Left forelimb (tissue), 1 donor: ENCODE measurements at regions not wholly inside any gene's neighbourhood (a gene's known extent, or its start where the extent isn't known, plus 50 kb on each side); places are given as distances from the start of the nearest gene placed in this dataset.

Experiments used
- DNase-seq: peaks from one replicate; pipeline ENCODE4 v3.0.0-alpha.2; 2018; ENCODE audit warnings: low spot score

DNA sequence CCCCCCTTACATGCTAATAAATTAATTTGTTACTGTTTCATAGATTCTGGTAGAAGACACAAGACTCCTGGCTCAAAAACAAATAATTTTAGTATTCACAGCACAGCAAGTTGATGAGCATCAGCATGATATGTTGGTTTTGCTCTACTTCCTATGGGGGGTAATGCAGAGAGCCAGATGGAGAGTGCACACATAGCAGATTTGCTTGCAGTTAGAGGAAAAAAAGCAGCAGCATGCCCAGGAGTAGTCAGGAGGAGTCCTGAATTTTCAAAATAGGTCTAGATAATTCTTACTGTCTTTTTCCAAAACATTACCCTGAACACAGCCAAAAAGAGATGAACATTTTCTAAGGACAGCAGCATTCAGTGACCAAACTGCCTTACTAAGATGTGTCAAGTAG, 261.3 kb downstream of the COX7C start:
- DNase-seq = no peak

DNA sequence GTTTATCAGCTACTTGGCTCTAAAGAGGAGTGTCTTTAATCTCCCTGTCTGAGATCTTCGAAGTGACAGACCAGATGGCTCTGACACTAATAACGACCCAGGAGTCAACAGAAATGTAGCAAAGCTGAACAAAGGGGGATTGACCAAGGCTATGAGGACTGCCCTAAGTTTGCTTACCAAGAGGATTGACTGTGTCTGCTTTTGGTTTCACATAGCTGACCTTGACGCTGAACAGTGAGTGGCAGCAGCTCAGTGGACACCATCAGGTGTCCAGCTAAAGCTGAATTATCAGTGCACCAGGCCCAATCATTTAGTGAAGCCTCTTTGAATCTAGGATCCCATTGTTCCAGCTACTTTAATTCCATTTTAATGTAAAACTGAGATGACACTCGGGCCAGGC, 262.6 kb downstream of the COX7C start:
- no peak for DNase-seq

DNA sequence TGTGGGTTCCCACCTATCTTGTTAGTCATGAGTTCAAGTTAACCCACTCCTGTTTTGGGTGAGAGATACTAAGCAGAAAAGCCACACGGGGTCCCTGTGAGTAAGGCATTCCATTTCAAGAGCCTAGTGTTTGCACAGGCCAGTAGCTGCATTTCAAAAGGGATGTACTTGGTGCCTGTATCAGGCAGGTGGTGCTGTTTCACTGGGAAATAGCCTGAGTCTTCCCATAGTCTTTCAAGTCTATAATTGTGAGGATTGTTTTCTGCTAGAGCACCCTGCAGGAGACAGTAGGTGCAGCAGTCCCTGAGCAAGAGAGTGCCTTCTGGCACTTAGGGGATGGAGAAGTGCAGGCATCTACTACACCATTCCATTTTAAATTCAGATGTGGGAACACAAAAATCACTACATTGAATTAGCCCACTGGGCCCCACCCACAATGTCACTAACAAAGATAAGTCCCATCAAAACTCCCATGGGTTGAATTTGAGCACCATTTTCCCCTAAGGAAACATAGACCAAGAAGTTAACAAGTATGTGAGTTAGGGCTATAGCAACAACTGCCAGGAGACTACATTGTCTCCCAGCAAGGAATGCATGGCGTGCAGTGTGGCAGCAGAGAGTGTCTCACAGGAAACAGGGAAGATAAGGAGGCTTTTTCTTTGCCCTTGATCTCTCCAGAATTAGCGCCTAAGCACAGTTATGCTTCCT, 263.2 kb downstream of the COX7C start:
- no peak for DNase-seq

DNA sequence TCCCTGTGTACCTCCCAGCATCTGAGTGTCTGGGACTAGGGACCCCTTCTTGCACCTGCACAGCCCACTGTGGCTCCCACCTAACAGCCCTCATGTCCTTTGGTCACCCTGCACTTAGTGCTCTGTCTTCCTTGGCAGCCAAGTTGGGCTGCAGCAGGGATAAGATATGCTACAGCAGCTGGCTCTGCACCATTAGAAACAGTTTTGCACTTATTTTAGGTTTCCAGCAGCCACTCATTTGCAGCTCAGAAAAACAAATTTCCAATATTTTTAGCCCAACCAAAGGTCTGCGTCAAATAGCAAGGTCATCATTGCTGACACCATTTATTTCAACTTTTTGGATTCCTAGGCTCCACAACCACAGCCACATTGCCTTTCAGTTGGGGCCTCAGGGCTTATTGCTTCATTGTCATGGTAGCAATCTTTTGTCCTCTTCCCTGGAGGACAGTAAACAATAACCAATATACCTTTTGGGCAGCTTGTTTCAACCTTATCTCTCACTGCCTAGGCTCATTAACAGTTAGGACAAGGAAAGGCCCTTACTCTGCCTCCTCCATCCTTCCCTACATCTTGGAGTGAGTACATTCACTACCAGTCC, 263.9 kb downstream of the COX7C start:
- DNase-seq = no peak

DNA sequence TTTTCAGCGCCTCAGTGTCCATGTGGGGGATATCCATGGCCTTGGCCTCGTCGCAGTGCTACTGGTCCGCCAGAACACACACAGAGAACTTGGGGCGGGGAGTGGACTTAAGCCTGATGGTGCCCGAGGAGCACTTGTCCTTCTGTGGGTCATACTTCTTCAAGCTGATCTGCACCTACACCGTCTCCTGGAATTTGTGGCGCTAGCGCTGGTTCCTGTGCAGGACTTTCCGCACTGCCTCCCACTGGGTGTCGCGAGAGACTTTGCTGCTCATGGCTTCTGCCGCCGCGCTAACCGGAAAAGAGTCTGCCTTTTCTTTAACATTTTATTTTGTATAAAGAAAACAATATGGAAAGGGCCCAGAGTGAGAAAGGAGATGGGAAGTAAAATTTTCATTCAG, 266.9 kb downstream of the COX7C start:
- DNase-seq = no peak

DNA sequence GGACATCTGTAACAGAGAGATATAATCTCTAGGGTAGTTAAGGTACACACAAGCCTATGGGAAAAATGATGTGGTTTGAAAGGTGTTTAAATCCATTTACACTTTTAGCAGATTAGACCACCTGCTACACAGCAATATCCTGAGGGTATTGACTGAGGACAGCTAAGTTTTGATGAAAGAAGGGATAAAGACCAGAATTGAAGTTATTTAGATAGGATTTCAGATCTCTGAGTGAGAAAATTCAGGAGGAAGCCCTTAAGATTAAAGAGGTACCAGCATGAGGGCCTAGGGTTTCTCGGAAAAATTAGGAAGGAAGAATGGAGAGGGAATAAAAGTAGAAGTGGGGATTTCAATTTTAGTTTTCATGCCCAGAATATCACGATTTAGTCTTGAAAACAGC, 267.3 kb downstream of the COX7C start:
- no peak for DNase-seq

DNA sequence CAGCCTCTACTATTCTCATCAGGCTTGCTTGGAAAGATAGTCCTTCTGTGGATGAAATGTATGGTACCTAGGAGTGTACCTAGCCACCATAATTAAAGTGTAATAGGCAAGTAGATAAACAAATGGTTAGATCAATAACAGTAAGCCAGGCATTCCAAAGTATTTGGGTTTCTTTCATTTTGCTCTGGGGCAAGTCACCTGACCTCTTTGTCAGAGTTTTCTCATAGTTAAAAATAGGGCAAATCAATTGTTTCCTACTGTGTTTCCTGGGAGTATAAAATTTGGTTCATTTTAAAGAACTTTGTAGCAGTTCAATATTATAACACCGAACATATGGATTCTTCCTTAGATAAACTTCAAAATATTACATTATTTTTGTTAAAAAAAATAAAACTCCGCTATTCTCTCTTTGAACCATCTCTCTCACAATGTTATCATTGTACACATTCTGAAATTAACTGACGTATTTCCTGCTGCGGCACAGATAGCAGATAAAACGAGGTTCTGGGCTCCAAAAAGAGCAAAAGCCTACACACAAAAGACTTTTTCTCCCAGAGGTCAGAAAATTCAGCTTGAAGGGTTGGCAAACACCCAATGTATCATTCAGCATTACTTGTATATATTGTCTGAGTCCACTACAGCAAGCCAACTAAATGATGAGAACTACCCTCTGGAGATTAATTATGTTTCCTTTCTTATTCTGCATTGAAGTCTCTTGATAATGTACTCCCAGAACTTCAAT, 267.9 kb downstream of the COX7C start:
- DNase-seq = no peak

DNA sequence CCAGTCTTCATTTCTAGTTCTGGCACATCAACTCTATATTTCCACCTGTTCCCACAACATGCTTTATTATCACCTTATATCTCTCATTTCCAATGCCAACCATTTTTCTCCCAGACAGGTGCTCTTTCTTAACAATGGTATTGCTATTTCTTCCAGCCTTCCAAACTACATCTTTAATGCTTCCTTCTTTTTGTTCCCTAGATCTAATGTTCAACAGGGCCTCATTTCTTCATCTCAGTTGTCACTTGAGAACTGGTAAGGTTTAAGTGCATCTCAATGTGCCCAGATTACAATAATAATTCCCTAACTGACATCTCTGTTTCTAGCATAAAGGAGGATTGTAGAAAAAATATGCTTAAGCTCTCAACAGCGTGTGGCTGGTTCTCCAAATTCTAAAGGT, 272.6 kb downstream of the COX7C start:
- no peak for DNase-seq

DNA sequence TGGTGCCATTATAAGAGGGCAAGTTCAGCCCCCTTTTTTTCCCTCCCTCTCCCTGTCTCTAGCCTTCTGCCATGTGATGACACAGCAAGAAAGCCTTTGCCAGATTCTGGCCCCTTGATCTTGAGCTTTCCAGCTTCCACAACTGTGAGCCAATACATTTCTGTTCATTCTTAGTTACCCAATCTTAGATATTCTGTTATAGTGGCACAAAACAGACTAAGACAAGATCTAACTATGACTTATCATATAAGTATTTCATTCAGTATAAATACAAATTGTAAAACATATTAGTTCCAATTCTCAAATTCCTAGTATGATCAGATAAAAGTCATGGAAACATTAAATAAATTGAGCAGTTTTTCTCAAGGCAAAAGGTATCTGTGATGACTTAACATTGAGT, 276.3 kb downstream of the COX7C start:
- DNase-seq = no peak

DNA sequence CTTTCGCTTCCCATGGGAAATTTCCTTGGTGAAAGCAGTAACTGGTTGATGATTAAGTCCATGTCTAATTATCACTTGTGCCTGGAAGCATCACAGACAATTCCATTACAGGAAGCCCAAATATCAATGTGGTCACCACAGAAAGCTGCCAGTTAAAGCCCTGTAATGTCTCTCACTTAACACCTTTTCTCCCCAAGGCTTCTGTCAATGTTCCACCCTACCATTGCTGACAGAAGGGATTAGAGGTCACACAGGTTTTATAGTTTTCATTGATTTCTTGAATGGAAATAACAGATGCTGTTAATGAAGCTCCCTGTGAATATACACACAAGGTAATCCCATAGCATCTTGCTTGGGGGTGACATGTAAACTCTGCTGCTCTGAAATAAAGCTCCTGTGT, 279.2 kb downstream of the COX7C start:
- no peak for DNase-seq

DNA sequence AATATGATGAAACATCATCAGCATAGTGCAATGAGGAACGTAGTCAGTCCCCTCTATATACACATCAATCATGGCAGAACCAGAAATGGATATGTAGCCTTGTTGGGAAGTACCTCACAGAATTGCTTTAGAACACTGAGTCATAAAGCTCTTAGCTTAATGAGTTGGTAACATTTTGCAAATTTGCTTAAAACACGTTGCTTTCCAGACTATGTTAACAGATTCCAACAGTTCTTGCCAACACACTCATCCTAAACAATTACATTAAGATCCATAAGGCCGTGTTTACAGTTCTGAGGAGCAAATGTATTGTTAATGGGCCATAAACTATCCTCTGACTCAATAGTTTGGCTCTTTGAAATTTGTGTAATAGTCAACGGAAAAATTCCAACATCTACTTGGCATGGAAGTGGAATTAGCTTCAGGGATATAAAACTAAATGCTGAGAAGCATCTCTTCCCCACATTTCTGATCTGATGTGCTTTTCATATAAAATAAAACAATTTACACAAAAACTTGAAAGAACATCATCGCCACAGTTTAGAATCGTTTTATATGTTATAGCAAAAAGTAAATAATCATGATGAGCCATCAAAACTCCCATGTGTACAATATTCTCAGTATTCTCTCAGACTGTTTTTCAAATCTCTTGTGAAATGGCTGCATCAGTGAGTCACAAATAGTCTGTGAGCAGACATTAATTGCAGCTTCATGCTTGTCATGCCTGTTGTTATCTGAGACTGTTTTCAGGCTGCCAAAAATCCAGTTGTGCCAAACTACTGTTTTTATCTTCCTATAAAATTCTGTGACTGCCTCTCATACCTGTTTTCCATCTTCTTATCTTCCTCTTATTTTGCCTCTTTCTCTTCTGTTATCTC, 291.9 kb downstream of the COX7C start:
- no peak for DNase-seq

DNA sequence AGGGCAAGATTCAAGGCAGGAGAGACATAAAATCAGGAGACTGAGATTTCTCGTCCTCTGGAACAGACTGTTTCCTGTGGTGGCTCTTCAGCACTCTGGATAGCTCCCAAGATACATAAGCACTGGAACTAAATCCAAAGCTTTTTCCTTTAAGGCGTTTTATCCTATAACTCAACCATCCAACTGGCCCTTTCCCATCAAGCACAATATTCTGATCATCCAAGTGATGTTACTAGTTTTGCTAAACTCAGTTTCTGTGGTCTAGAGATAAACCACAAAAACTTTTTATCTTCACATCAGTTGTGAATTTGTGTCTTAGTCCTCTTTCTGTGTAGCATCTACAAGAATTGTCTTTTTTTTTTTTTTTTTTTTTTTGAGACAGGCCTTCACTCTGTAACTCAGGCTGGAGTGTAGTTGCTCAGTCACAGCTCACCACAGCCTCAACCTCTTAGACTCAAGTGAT, 299.4 kb downstream of the COX7C start:
- no peak for DNase-seq

DNA sequence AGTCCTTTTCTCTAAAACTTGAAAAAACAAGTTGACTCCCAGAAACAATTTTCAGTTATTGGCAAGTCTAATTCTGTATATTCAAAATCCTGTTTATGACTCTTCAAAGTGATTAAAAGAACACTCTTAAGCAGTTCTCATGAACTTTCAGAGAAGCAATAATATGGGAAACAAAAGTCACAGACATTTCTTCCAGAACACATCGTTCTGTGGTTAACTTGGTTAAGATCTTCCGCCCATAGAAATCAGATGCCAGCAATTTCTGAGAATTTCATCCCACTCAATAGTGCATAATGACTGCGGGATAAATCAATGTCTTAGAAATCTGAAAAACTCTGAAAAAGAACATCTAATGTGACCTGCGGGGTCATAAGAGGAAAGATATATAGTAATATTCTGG, 300.5 kb downstream of the COX7C start:
- DNase-seq = no peak

DNA sequence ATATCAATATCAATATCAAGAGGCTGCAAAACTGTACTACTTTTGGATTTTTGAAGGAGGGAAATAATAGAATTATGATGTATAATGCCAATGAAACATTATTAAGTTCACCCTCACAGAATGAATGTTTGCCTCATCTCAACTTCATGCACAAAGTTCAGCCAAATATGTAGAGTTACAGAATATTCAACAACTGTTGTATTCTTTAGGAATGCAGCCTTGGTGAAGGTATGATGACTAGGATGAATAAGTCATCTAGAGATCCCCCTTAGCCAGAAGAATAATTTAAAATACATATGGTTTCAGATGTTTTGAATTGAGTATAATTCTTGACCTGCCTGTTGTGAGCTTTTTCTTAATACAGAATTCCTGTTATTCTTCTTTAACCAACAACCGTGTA, 308.3 kb downstream of the COX7C start:
- no peak for DNase-seq

DNA sequence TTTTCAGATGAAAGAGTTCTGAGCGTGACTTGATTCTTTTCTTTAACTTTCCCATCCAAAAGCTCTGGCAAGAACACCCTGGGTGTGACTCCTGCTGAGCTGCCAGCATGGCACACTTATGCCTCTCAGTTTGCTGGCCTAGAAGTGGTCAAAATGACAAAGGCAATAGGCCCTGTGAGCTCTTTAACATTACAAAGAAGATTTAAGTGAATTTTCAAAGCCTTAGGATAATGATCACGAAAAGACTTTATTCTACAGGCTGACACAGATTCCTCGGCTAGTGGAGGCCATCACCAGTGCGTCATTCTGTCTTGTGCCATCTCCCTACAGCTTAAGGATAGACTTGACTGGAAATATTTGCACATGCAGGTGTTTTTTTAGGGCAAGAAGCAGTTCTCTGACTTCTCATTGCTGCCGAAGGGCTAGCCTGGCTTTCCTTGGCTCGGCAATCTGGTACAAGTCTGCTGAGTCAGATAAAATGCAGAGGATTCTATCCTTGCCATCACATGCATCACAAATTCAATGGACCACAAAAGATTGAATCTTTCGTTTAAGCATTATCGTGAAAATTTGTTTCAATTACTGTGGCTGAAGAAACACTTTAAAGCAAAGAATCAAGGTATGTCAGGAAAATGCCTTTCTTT, 311.5 kb downstream of the COX7C start:
- no peak for DNase-seq

DNA sequence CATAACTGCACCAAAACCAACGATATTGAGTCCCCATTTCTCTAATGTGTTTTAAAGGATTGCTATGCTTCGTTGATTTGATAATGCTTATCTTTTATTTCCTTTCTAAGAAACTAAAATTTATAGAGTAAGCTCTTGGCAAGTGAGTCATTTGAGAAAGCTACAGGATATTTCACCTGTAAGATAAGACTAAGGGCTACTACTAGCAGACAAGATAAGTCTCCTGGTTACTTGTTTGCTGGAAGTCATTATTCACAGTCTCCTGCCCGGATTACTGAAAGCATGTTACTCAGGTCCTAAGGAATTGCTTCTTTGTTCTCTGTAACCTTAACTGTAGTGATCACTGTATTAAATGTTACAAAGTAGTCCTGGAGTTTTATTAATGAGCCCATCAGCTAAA, 315.9 kb upstream of the RASA1 start:
- DNase-seq = no peak

DNA sequence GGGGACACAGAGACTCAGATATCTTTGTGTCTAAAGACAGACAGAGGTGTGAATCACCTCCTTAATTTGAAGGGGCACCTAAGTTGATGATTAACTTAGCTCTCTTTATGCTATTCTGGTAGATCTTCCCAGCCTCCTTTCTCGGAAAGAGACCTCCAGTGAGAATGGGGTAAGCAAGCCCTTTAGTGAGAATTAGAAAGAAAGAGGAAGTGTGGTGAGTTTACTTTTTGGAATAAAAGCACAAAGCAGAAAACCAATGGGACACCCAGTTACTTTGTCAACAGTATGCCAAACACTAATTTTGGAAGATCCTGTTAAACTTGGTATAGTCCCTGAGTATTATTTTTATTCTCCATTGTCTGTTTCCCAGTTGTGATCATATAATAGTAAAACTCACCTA, 302.8 kb upstream of the RASA1 start:
- no peak for DNase-seq

DNA sequence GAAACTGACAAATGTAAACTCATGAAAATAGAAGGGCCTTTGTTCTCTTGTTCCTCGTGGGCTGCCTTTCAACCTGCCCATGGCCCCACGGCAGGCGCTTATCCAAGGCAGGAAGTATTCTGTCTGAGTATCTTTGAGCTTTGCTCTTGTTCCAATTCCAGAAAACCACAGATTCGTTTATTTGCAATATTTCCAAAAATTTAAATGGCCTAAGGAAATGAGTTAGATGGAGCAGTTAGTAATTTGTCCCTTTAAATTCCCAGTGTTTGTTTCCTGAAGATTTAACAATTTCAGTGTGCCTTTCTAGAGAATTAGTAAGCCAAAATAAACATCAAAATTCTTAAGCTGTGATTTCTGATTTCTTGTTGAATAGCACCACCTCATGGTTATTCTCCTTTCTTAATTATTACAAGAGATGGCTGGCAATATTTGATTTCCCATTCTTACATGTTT, 299.4 kb upstream of the RASA1 start:
- peak; percentile 73 for DNase-seq

DNA sequence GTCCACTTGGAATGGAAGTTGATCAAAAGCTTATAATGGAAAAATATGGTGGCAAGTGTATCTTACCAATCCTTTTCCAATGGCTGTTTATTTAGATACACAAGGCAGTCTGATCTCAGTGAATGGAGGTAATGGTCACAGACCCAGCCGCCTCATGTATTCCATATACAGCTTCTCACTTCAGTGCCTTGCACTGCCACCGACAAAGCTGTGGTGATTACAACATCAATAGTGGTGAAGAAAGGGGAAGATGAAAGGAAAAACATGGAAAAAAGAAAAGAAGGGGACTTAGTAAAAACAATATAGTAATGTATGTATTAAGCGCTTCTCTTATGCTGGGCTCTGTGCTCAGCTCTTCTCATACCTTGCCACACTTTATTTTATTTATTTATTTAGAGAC, 297.3 kb upstream of the RASA1 start:
- no peak for DNase-seq

DNA sequence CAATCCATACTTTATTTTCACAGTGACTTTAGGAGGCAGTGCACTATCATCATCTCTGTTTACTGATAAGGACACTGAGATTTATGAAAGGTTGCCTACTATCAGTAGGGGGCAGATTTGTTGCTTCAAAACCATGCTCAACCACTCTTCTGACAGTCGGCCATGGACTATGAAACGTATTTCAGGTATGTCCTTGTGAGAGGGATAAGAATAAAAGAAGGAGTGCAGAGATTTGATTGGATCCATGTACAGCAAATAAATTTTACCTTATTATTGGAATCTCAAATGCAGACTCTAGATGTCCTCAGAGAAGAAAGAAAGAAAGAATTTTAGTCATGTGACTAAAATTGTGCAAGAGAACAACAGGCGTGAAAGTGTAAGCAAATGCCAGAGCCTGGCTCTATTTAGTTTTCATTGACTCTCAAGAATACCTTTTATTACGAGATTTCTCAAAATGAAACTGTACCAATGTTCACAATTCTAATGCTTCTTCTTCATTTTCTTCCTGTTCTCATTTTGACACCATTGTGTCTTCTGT, 296.6 kb upstream of the RASA1 start:
- no peak for DNase-seq

DNA sequence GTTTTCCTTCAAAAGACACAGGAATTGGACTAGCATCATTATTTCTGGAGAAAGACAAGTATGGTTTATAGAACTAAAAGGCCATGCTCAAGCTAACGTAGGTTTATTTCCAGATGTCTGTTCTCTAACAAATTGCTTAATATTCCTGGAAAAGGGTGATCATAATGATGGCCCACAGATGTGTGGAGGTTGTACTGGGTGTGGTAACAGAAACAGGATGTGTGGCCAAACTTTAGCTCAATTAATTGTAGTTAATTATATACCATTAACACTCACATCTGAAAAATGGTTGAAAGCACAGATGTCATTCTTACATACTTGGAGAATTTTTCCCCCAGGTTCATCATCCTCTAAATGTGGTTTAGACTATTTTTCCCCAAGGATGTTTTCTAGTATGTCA, 292.7 kb upstream of the RASA1 start:
- no peak for DNase-seq

DNA sequence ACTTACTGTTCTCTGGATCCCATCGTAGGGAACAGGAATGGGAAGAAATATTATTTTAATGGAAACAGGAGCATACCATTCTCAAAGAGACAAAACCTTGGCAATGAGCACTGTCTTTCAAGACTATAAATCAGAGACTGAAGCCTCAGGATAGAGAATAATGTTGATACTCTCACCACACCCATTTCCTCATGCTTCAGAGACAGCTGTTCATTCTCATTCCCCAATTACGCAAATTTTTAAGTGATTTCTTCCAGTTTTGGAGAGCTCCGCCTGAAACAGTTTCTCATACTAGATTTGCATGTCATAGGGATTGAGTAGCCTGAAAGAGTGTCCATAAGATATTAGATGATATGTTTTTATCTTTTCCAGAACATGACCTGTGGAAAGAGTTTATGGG, 290.5 kb upstream of the RASA1 start:
- DNase-seq = no peak
